HEK293T (cell line): ENCODE measurements at regions not wholly inside any gene's neighbourhood (a gene's known extent, or its start where the extent isn't known, plus 50 kb on each side); places are given as distances from the start of the nearest gene placed in this dataset.

Experiments
- BHLHE40 ChIP-seq: fragments of 450-650 bp; IDR thresholded peaks from 2 replicates; pipeline ENCODE4 v1.6.1; 2016; ENCODE audit warnings: mild to moderate bottlenecking, moderate library complexity, borderline replicate concordance
- FOXM1 ChIP-seq: fragments of 450-650 bp; IDR thresholded peaks from 2 replicates; pipeline ENCODE4 v1.6.1; 2017; ENCODE audit warnings: mild to moderate bottlenecking, borderline replicate concordance
- NFRKB ChIP-seq: fragments of 450-650 bp; IDR thresholded peaks from 2 replicates; pipeline ENCODE4 v1.6.1; 2016; ENCODE audit warnings: mild to moderate bottlenecking, moderate library complexity
- PKNOX1 ChIP-seq: fragments of 450-650 bp; IDR thresholded peaks from 2 replicates; pipeline ENCODE4 v1.6.1; 2016
- SP1 ChIP-seq: fragments of 450-650 bp; IDR thresholded peaks from 2 replicates; pipeline ENCODE4 v1.6.1; 2017
- SUZ12 ChIP-seq: fragments of 450-650 bp; IDR thresholded peaks from 2 replicates; pipeline ENCODE4 v1.6.1; 2016; ENCODE audit warnings: mild to moderate bottlenecking
- ZNF384 ChIP-seq: fragments of 450-650 bp; IDR thresholded peaks from 2 replicates; pipeline ENCODE4 v1.6.1; 2016

GRCh38 chr9:26639761-26640160 lies 252.8 kb downstream of the CAAP1 start:
- TF ChIP-seq SP1 (no peak), FOXM1 (no peak), BHLHE40 (no peak), SUZ12 (no peak), NFRKB (no peak), ZNF384 (no peak), PKNOX1 (no peak)
